Right lobe of liver (tissue), 4 donors: ENCODE measurements at regions not wholly inside any gene's neighbourhood (a gene's known extent, or its start where the extent isn't known, plus 50 kb on each side); places are given as distances from the start of the nearest gene placed in this dataset.

Experiments
- CTCF ChIP-seq, 4 donors: fragments of 200-600 bp in 3 of 4; fragments of 450-650 bp in 1 of 4; IDR thresholded peaks; one replicate each; pipeline versions ENCODE4 v1.5.1 to v1.8.0; 2016 to 2022; ENCODE audit warnings: antibody characterized with exemption in 4 of 4, mild to moderate bottlenecking in 2 of 4
- POLR2A ChIP-seq: fragments of 450-650 bp; IDR thresholded peaks from one replicate; pipeline ENCODE4 v1.6.1; 2017; ENCODE audit warnings: antibody characterized with exemption, mild to moderate bottlenecking
- donor health status: DM: no; HTN: no; CAD: no.
- donor health status: DM: no; HTN: no; CAD: no.
- donor health status: DM: no; HTN: yes; CAD: no.

GRCh38 chr11:82559609-82560008 lies 174.1 kb downstream of the FAM181B start:
- TF ChIP-seq CTCF (IDR thresholded peaks at IDR 0.05) (no peak), POLR2A (no peak)
